ENCODE measurements at regions not wholly inside any gene's neighbourhood (a gene's known extent, or its start where the extent isn't known, plus 50 kb on each side); places are given as distances from the start of the nearest gene placed in this dataset.

- Mint-ChIP-seq H3K27ac (ENCODE audit: low read depth, unreplicated experiment) (no peak overlapping the region), H3K36me3 (ENCODE audit: insufficient read depth, unreplicated experiment) (no peaks in the 10 kb centered on the region), H3K27me3 (ENCODE audit: insufficient read depth, unreplicated experiment) (no peaks in the 10 kb centered on the region), H3K4me3 (ENCODE audit: unreplicated experiment) (no peak overlapping the region), H3K4me1 (ENCODE audit: insufficient read depth, unreplicated experiment) (no peaks in the 10 kb centered on the region), H3K9me3 (ENCODE audit: unreplicated experiment) (peaks cover 10% of the 10 kb centered on the region)
- BruUV-seq (replicated peaks), result no TSS peak
- intact Hi-C loops (cut with micrococcal nuclease), result no loop called here
- POLR2A ChIA-PET, result interaction anchor here (1.5 kb wide), 1 partner anchor 11 kb away, joined by 4 read pairs; no protein-coding TSS in a partner anchor
- CTCF ChIA-PET, result no interaction called here
- no peak for DNase-seq (ENCODE audit: unreplicated experiment)
- TF ChIP-seq CTCF (IDR thresholded peaks at IDR 0.05; ENCODE audit: unreplicated experiment), result no peak
Measured at GRCh38 chr12:76202621-76203020, 118.1 kb upstream of the NAP1L1 start.

- no peaks in the 10 kb centered on the region for H3K4me1 Mint-ChIP-seq (ENCODE audit: insufficient read depth, unreplicated experiment)
- ChIA-PET CTCF (interaction anchor here (0.6 kb wide), 1 partner anchor 91 kb away, joined by 4 read pairs; no protein-coding TSS in a partner anchor), POLR2A (interaction anchor here (0.8 to 1.5 kb wide), 2 partner anchors 10 to 118 kb away, joined by 3 to 4 read pairs; partner anchors contain the start of gene NAP1L1)
- intact Hi-C loops (cut with micrococcal nuclease), result no loop called here
- no TSS peak for BruUV-seq (replicated peaks)
- TF ChIP-seq CTCF (IDR thresholded peaks at IDR 0.05; ENCODE audit: unreplicated experiment), result no peak
- H3K27me3 Mint-ChIP-seq (ENCODE audit: insufficient read depth, unreplicated experiment), result no peaks in the 10 kb centered on the region
- no peak overlapping the region for H3K4me3 Mint-ChIP-seq (ENCODE audit: unreplicated experiment)
- no peak for DNase-seq (ENCODE audit: unreplicated experiment)
- H3K36me3 Mint-ChIP-seq (ENCODE audit: insufficient read depth, unreplicated experiment), result no peaks in the 10 kb centered on the region
- H3K9me3 Mint-ChIP-seq (ENCODE audit: unreplicated experiment), result peaks cover 17% of the 10 kb centered on the region
- peak overlapping the region; percentile 13 for H3K27ac Mint-ChIP-seq (ENCODE audit: low read depth, unreplicated experiment)
Measured at GRCh38 chr12:76201758-76202157, 117.3 kb upstream of the NAP1L1 start.

DNA sequence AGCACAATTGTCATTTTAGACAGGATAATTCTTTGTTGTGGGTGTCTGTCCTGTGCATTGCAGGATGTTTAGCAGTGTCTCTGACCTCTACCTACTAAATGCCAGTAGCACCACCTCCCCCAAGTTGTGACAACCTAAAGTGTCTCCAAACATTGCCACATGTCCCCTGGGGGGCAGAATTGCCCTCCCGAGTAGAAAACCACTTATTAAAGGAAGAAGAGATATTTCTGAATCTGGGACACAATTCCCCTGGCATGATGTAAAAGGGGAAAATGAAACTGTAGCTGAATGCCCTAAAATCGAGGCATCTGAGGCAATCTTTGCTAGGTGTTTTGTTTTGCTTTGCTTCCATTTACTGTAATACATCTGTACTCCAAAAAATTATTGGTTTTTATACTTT is 116.8 kb upstream of the NAP1L1 start:
- DNase-seq (ENCODE audit: unreplicated experiment), result no peak
- Mint-ChIP-seq H3K9me3 (ENCODE audit: unreplicated experiment) (peaks cover 17% of the 10 kb centered on the region), H3K4me1 (ENCODE audit: insufficient read depth, unreplicated experiment) (no peaks in the 10 kb centered on the region), H3K27ac (ENCODE audit: low read depth, unreplicated experiment) (peak overlapping the region; percentile 13), H3K27me3 (ENCODE audit: insufficient read depth, unreplicated experiment) (no peaks in the 10 kb centered on the region), H3K36me3 (ENCODE audit: insufficient read depth, unreplicated experiment) (no peaks in the 10 kb centered on the region), H3K4me3 (ENCODE audit: unreplicated experiment) (no peak overlapping the region)
- intact Hi-C loops (cut with micrococcal nuclease), result no loop called here
- no peak for TF ChIP-seq CTCF (IDR thresholded peaks at IDR 0.05; ENCODE audit: unreplicated experiment)
- POLR2A ChIA-PET, result interaction anchor here (0.8 to 1.5 kb wide), 2 partner anchors 10 to 117 kb away, joined by 3 to 4 read pairs; partner anchors contain the start of gene NAP1L1
- no TSS peak for BruUV-seq (replicated peaks)
- CTCF ChIA-PET, result no interaction called here

DNA sequence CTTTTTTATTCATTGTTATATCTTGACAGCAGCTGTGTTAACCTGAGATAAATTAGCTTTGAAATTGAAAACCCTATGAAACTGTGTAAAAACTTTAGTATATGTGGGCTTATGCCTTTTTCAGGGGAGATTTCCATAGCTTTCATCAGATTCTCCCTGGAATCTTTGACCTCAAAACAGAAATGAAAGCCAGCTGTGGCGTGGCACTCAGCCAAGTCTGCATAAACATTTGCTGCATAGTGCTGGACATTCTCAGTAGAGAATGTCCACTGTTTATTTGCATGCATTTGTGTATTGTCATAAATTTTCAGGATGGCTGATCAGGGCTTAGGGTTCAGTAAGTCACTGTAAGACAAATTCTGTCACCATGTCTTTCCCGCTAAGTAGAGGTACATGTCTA is 115.3 kb upstream of the NAP1L1 start:
- BruUV-seq (replicated peaks), result no TSS peak
- ChIA-PET CTCF (no interaction called here), POLR2A (no interaction called here)
- peaks cover 17% of the 10 kb centered on the region for H3K9me3 Mint-ChIP-seq (ENCODE audit: unreplicated experiment)
- TF ChIP-seq CTCF (IDR thresholded peaks at IDR 0.05; ENCODE audit: unreplicated experiment), result no peak
- DNase-seq (ENCODE audit: unreplicated experiment), result peak; percentile 27
- H3K36me3 Mint-ChIP-seq (ENCODE audit: insufficient read depth, unreplicated experiment), result no peaks in the 10 kb centered on the region
- H3K27me3 Mint-ChIP-seq (ENCODE audit: insufficient read depth, unreplicated experiment), result no peaks in the 10 kb centered on the region
- intact Hi-C loops (cut with micrococcal nuclease), result no loop called here
- no peaks in the 10 kb centered on the region for H3K4me1 Mint-ChIP-seq (ENCODE audit: insufficient read depth, unreplicated experiment)
- H3K27ac Mint-ChIP-seq (ENCODE audit: low read depth, unreplicated experiment), result peak overlapping the region; percentile 64
- H3K4me3 Mint-ChIP-seq (ENCODE audit: unreplicated experiment), result no peak overlapping the region

Measured in MCF 10A (cell line).